Renal cortical epithelial cell (primary cell): ENCODE measurements at regions not wholly inside any gene's neighbourhood (a gene's known extent, or its start where the extent isn't known, plus 50 kb on each side); places are given as distances from the start of the nearest gene placed in this dataset.

Source experiments
- DNase-seq: peaks from one replicate; pipeline ENCODE4 v3.0.0-alpha.2; 2011; ENCODE audit warnings: low read depth

- no peak for DNase-seq
Measured at GRCh38 chr9:135239100-135239768, 151.8 kb downstream of the OLFM1 start.

GRCh38 chr9:135239769-135240141 is 152.3 kb downstream of the OLFM1 start:
- no peak for DNase-seq

- no peak for DNase-seq
Measured at GRCh38 chr9:135240222-135240621, 152.8 kb downstream of the OLFM1 start.

GRCh38 chr9:135240871-135241311 is 153.4 kb downstream of the OLFM1 start:
- DNase-seq: no peak

- no peak for DNase-seq
Measured at GRCh38 chr9:135241381-135242048, 154.0 kb downstream of the OLFM1 start.

- no peak for DNase-seq
Measured at GRCh38 chr9:135242049-135242396, 154.6 kb downstream of the OLFM1 start.

- no peak for DNase-seq
Measured at GRCh38 chr9:135242406-135242805, 154.9 kb downstream of the OLFM1 start.

- no peak for DNase-seq
Measured at GRCh38 chr9:135243201-135244190, 156.0 kb downstream of the OLFM1 start.

- DNase-seq: no peak
Measured at GRCh38 chr9:135244271-135245221, 157.1 kb downstream of the OLFM1 start.

- DNase-seq: no peak
Measured at GRCh38 chr9:135245482-135246247, 158.2 kb downstream of the OLFM1 start.

GRCh38 chr9:135246248-135247205 is 159.1 kb downstream of the OLFM1 start:
- DNase-seq: no peak

- no peak for DNase-seq
Measured at GRCh38 chr9:135247227-135247930, 159.9 kb downstream of the OLFM1 start.

GRCh38 chr9:135248111-135248510 is 160.6 kb downstream of the OLFM1 start:
- no peak for DNase-seq

- no peak for DNase-seq
Measured at GRCh38 chr9:135248721-135249120, 161.3 kb downstream of the OLFM1 start.

- DNase-seq: no peak
Measured at GRCh38 chr9:135249191-135249590, 161.7 kb downstream of the OLFM1 start.

GRCh38 chr9:135249711-135250110 is 162.2 kb downstream of the OLFM1 start:
- DNase-seq: no peak

GRCh38 chr9:135251331-135251761 is 163.9 kb downstream of the OLFM1 start:
- DNase-seq: no peak

- no peak for DNase-seq
Measured at GRCh38 chr9:135251996-135252760, 164.7 kb downstream of the OLFM1 start.
